WTC11 (cell line): ENCODE measurements at regions not wholly inside any gene's neighbourhood (a gene's known extent, or its start where the extent isn't known, plus 50 kb on each side); places are given as distances from the start of the nearest gene placed in this dataset.

ENCODE experiments used
- ATAC-seq: fragments of 200-7000 bp; cut with Tn5 transposase; 2 replicates; pipeline ENCODE4 v1.10.0; 2021; ENCODE audit warnings: mild to moderate bottlenecking, moderate library complexity
- CTCF ChIA-PET: fragments of 300-600 bp; sonication (Branson Sonifier 250); formaldehyde crosslinking; loops from one replicate; lab custom pipeline; 2021; ENCODE audit warnings: antibody characterized with exemption; lab: Charles Lee
- POLR2A ChIA-PET: fragments of 350-600 bp; sonication (Branson Sonifier 250); formaldehyde crosslinking; loops from one replicate; lab custom pipeline; 2021; ENCODE audit warnings: antibody characterized with exemption; lab: Charles Lee
- DNase-seq: peaks from one replicate; pipeline ENCODE4 v3.0.0; 2021; ENCODE audit warnings: low spot score
- H3K27ac Mint-ChIP-seq: 2 replicates; pipeline ENCODE4 v1.8.0; 2021; ENCODE audit warnings: mixed read lengths
- H3K27me3 Mint-ChIP-seq: 2 replicates; pipeline ENCODE4 v1.8.0; 2021; ENCODE audit warnings: low read depth, mild to moderate bottlenecking, moderate library complexity, mixed read lengths
- H3K36me3 Mint-ChIP-seq: 2 replicates; pipeline ENCODE4 v1.8.0; 2021; ENCODE audit warnings: mixed read lengths
- H3K4me1 Mint-ChIP-seq: 2 replicates; pipeline ENCODE4 v1.8.0; 2022; ENCODE audit warnings: mixed read lengths
- H3K4me3 Mint-ChIP-seq: 2 replicates; pipeline ENCODE4 v1.8.0; 2021; ENCODE audit warnings: mild to moderate bottlenecking, moderate library complexity, mixed read lengths
- H3K9me3 Mint-ChIP-seq: 2 replicates; pipeline ENCODE4 v1.8.0; 2021; ENCODE audit warnings: mixed read lengths
- ELF4 ChIP-seq: sonication (generic); formaldehyde crosslinking; IDR thresholded peaks from 2 replicates; pipeline ENCODE4 v1.8.1; 2022; ENCODE audit warnings: low read depth, mild to moderate bottlenecking, moderate library complexity, missing genetic modification reagents
- JUN ChIP-seq: sonication (generic); formaldehyde crosslinking; IDR thresholded peaks from 2 replicates; pipeline ENCODE4 v1.8.0; 2023; ENCODE audit warnings: mild to moderate bottlenecking, missing genetic modification reagents
- OVOL2 ChIP-seq: fragments of 250-450 bp; sonication (Bioruptor Pico); IDR thresholded peaks from 2 replicates; pipeline ENCODE4 v1.9.0; 2021; ENCODE audit warnings: mild to moderate bottlenecking, borderline replicate concordance
- RELA ChIP-seq: sonication (generic); formaldehyde crosslinking; IDR thresholded peaks from 2 replicates; pipeline ENCODE4 v1.8.1; 2022; ENCODE audit warnings: missing genetic modification reagents, mild to moderate bottlenecking, borderline replicate concordance
- RORB ChIP-seq: fragments of 250-450 bp; sonication (Bioruptor Pico); IDR thresholded peaks from 2 replicates; pipeline ENCODE4 v1.9.0; 2021; ENCODE audit warnings: mild to moderate bottlenecking
- ZBTB21 ChIP-seq: sonication (generic); formaldehyde crosslinking; IDR thresholded peaks from 2 replicates; pipeline ENCODE4 v1.8.1; 2023; ENCODE audit warnings: mild to moderate bottlenecking, missing genetic modification reagents, borderline replicate concordance
- ZNF416 ChIP-seq: fragments of 250-450 bp; sonication (Bioruptor Pico); IDR thresholded peaks from 2 replicates; pipeline ENCODE4 v1.9.0; 2021; ENCODE audit warnings: mild to moderate bottlenecking, inconsistent platforms
- ZNF671 ChIP-seq: fragments of 250-450 bp; sonication (Bioruptor Pico); IDR thresholded peaks from 2 replicates; pipeline ENCODE4 v1.8.0; 2021; ENCODE audit warnings: mild to moderate bottlenecking
- TF ChIP-seq, protein P1 (sequence below): fragments of 250-450 bp; sonication (Bioruptor Pico); IDR thresholded peaks from 2 replicates; pipeline ENCODE4 v1.9.0; 2021; ENCODE audit warnings: moderate library complexity, mild to moderate bottlenecking, inconsistent platforms, borderline replicate concordance
- TF ChIP-seq, protein P2 (sequence below): sonication (generic); formaldehyde crosslinking; conservative IDR thresholded peaks from 2 replicates; pipeline ENCODE4 v1.8.1; 2022; ENCODE audit warnings: mild to moderate bottlenecking, missing genetic modification reagents
- TF ChIP-seq, protein P3 (sequence below): sonication (generic); formaldehyde crosslinking; IDR thresholded peaks from 2 replicates; pipeline ENCODE4 v1.8.0; 2023; ENCODE audit warnings: missing genetic modification reagents, mild to moderate bottlenecking, borderline replicate concordance
- TF ChIP-seq, protein P4 (sequence below): sonication (generic); formaldehyde crosslinking; IDR thresholded peaks from 2 replicates; pipeline ENCODE4 v1.8.0; 2022; ENCODE audit warnings: mild to moderate bottlenecking, missing genetic modification reagents
- TF ChIP-seq, protein P5 (sequence below): sonication (generic); formaldehyde crosslinking; IDR thresholded peaks from 2 replicates; pipeline ENCODE4 v1.8.1; 2023; ENCODE audit warnings: mild to moderate bottlenecking, missing genetic modification reagents
- TF ChIP-seq, protein P6 (sequence below): sonication (generic); formaldehyde crosslinking; IDR thresholded peaks from 2 replicates; pipeline ENCODE4 v1.8.1; 2022; ENCODE audit warnings: low read depth, mild to moderate bottlenecking, moderate library complexity, missing genetic modification reagents, borderline replicate concordance
- TF ChIP-seq, protein P7 (sequence below): sonication (generic); formaldehyde crosslinking; IDR thresholded peaks from 2 replicates; pipeline ENCODE4 v1.8.0; 2022; ENCODE audit warnings: mild to moderate bottlenecking, missing genetic modification reagents
- TF ChIP-seq, protein P8 (sequence below): sonication (generic); formaldehyde crosslinking; IDR thresholded peaks from 2 replicates; pipeline ENCODE4 v1.8.1; 2023; ENCODE audit warnings: mild to moderate bottlenecking, missing genetic modification reagents, borderline replicate concordance

DNA sequence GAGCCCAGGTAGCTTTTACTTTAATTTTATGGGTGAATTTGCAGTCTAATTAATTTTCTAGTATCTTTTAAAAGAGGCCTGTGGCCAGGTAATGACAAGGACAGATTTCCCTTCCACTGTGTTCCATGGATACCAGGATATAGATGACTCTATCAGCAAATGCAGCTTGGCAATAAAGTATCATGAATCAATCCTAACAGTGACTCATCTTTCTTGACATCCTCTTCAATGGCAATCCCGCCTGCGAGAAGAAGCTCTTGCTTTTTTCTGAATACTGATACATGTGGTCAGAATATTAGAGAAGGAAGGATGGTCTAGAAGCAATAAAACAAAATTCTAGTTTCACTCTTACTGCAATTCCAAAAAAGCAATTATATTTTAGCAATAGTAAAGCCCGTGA lies 267.8 kb downstream of the DTHD1 start:
- H3K4me3 Mint-ChIP-seq, result no peak overlapping the region
- no peaks in the 10 kb centered on the region for H3K9me3 Mint-ChIP-seq
- ChIA-PET CTCF (no interaction called here), POLR2A (no interaction called here)
- TF ChIP-seq OVOL2 (CRISPR knock-in tag) (no peak), ZBTB21 (CRISPR knock-in tag) (no peak), RORB (CRISPR knock-in tag) (no peak)
- no peak overlapping the region for H3K27ac Mint-ChIP-seq
- no peaks in the 10 kb centered on the region for H3K36me3 Mint-ChIP-seq
- no peaks in the 10 kb centered on the region for H3K27me3 Mint-ChIP-seq
- ATAC-seq (no peak), DNase-seq (no peak)
- peaks cover 16% of the 10 kb centered on the region for H3K4me1 Mint-ChIP-seq

DNA sequence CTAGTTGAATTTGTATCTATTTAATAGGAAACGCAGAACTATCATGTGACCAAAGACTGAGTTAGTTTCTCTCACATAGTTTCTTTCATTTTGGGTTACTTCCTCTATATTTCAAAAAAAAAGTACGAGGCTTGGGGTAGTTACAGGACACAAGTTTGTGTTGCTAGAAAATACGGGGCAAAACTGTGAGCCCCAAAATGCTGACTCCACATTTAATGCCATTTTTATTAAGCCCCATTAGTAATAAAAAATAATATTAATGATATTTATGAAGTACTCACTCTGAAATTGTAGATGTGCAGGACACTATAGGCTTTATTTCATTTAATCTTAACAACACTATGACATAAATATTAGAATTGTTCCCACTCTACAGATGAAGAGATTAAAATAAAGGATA lies 268.6 kb downstream of the DTHD1 start:
- ATAC-seq (no peak), DNase-seq (no peak)
- CTCF ChIA-PET, result no interaction called here
- Mint-ChIP-seq H3K27me3 (no peaks in the 10 kb centered on the region; the same call in 1 of the 2 replicates), H3K4me1 (peaks cover 20% of the 10 kb centered on the region), H3K36me3 (no peaks in the 10 kb centered on the region), H3K4me3 (no peak overlapping the region), H3K9me3 (no peaks in the 10 kb centered on the region)
- POLR2A ChIA-PET, result no interaction called here
- TF ChIP-seq, protein P1, sequence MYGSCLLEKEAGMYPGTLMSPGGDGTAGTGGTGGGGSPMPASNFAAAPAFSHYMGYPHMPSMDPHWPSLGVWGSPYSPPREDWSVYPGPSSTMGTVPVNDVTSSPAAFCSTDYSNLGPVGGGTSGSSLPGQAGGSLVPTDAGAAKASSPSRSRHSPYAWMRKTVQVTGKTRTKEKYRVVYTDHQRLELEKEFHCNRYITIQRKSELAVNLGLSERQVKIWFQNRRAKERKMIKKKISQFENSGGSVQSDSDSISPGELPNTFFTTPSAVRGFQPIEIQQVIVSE (CRISPR knock-in tag), result no peak
- TF ChIP-seq, protein P2, sequence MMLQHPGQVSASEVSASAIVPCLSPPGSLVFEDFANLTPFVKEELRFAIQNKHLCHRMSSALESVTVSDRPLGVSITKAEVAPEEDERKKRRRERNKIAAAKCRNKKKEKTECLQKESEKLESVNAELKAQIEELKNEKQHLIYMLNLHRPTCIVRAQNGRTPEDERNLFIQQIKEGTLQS, result no peak
- TF ChIP-seq, all 79 proteins: peak for 0
- H3K27ac Mint-ChIP-seq, result no peak overlapping the region

DNA sequence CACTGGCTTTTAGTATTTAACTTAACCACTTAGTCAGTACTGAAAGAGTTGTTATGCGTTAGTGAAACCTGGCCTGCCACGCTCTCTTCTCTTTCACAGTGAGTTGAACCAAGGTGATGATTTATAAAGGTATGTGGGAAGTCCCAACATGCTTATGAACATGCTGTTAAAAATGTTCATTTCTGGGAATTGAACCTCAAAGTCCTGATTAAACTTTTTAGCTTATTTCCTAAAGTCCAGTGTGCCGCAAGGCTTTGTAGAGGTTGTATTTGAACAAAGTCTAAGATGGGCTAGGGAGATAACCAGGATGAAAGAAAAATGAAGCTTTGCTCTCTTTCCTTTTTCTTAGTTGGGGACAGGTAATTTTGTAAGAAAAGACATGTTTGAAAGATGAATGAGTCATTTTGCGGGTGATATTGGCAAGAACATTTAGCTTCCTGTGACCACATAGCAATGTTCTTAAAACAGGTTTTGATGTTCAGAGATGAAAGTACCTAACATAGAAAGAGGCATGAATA lies 270.3 kb downstream of the DTHD1 start:
- peaks cover 27% of the 10 kb centered on the region for H3K4me1 Mint-ChIP-seq
- no peaks in the 10 kb centered on the region; the same call in 1 of the 2 replicates for H3K27me3 Mint-ChIP-seq
- H3K4me3 Mint-ChIP-seq, result no peak overlapping the region
- ChIA-PET POLR2A (no interaction called here), CTCF (no interaction called here)
- peak; percentile 91 for ATAC-seq
- no peak for DNase-seq
- peak overlapping the region; percentile 78; the same call in 1 of the 2 replicates for H3K27ac Mint-ChIP-seq
- no peaks in the 10 kb centered on the region for H3K9me3 Mint-ChIP-seq
- no peaks in the 10 kb centered on the region for H3K36me3 Mint-ChIP-seq
- TF ChIP-seq, protein P3, sequence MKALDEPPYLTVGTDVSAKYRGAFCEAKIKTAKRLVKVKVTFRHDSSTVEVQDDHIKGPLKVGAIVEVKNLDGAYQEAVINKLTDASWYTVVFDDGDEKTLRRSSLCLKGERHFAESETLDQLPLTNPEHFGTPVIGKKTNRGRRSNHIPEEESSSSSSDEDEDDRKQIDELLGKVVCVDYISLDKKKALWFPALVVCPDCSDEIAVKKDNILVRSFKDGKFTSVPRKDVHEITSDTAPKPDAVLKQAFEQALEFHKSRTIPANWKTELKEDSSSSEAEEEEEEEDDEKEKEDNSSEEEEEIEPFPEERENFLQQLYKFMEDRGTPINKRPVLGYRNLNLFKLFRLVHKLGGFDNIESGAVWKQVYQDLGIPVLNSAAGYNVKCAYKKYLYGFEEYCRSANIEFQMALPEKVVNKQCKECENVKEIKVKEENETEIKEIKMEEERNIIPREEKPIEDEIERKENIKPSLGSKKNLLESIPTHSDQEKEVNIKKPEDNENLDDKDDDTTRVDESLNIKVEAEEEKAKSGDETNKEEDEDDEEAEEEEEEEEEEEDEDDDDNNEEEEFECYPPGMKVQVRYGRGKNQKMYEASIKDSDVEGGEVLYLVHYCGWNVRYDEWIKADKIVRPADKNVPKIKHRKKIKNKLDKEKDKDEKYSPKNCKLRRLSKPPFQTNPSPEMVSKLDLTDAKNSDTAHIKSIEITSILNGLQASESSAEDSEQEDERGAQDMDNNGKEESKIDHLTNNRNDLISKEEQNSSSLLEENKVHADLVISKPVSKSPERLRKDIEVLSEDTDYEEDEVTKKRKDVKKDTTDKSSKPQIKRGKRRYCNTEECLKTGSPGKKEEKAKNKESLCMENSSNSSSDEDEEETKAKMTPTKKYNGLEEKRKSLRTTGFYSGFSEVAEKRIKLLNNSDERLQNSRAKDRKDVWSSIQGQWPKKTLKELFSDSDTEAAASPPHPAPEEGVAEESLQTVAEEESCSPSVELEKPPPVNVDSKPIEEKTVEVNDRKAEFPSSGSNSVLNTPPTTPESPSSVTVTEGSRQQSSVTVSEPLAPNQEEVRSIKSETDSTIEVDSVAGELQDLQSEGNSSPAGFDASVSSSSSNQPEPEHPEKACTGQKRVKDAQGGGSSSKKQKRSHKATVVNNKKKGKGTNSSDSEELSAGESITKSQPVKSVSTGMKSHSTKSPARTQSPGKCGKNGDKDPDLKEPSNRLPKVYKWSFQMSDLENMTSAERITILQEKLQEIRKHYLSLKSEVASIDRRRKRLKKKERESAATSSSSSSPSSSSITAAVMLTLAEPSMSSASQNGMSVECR, result no peak
- TF ChIP-seq, protein P4, sequence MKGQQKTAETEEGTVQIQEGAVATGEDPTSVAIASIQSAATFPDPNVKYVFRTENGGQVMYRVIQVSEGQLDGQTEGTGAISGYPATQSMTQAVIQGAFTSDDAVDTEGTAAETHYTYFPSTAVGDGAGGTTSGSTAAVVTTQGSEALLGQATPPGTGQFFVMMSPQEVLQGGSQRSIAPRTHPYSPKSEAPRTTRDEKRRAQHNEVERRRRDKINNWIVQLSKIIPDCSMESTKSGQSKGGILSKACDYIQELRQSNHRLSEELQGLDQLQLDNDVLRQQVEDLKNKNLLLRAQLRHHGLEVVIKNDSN (CRISPR knock-in tag), result no peak
- TF ChIP-seq RELA (CRISPR knock-in tag) (no peak), JUN (CRISPR knock-in tag) (no peak), ZNF416 (CRISPR knock-in tag) (no peak), ELF4 (no peak), ZNF671 (CRISPR knock-in tag) (no peak)
- TF ChIP-seq, protein P5, sequence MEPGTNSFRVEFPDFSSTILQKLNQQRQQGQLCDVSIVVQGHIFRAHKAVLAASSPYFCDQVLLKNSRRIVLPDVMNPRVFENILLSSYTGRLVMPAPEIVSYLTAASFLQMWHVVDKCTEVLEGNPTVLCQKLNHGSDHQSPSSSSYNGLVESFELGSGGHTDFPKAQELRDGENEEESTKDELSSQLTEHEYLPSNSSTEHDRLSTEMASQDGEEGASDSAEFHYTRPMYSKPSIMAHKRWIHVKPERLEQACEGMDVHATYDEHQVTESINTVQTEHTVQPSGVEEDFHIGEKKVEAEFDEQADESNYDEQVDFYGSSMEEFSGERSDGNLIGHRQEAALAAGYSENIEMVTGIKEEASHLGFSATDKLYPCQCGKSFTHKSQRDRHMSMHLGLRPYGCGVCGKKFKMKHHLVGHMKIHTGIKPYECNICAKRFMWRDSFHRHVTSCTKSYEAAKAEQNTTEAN, result no peak
- TF ChIP-seq, protein P6, sequence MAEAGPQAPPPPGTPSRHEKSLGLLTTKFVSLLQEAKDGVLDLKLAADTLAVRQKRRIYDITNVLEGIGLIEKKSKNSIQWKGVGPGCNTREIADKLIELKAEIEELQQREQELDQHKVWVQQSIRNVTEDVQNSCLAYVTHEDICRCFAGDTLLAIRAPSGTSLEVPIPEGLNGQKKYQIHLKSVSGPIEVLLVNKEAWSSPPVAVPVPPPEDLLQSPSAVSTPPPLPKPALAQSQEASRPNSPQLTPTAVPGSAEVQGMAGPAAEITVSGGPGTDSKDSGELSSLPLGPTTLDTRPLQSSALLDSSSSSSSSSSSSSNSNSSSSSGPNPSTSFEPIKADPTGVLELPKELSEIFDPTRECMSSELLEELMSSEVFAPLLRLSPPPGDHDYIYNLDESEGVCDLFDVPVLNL (CRISPR knock-in tag), result no peak
- TF ChIP-seq, protein P7, sequence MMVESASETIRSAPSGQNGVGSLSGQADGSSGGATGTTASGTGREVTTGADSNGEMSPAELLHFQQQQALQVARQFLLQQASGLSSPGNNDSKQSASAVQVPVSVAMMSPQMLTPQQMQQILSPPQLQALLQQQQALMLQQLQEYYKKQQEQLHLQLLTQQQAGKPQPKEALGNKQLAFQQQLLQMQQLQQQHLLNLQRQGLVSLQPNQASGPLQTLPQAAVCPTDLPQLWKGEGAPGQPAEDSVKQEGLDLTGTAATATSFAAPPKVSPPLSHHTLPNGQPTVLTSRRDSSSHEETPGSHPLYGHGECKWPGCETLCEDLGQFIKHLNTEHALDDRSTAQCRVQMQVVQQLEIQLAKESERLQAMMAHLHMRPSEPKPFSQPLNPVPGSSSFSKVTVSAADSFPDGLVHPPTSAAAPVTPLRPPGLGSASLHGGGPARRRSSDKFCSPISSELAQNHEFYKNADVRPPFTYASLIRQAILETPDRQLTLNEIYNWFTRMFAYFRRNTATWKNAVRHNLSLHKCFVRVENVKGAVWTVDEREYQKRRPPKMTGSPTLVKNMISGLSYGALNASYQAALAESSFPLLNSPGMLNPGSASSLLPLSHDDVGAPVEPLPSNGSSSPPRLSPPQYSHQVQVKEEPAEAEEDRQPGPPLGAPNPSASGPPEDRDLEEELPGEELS (CRISPR knock-in tag), result no peak
- TF ChIP-seq, protein P8, sequence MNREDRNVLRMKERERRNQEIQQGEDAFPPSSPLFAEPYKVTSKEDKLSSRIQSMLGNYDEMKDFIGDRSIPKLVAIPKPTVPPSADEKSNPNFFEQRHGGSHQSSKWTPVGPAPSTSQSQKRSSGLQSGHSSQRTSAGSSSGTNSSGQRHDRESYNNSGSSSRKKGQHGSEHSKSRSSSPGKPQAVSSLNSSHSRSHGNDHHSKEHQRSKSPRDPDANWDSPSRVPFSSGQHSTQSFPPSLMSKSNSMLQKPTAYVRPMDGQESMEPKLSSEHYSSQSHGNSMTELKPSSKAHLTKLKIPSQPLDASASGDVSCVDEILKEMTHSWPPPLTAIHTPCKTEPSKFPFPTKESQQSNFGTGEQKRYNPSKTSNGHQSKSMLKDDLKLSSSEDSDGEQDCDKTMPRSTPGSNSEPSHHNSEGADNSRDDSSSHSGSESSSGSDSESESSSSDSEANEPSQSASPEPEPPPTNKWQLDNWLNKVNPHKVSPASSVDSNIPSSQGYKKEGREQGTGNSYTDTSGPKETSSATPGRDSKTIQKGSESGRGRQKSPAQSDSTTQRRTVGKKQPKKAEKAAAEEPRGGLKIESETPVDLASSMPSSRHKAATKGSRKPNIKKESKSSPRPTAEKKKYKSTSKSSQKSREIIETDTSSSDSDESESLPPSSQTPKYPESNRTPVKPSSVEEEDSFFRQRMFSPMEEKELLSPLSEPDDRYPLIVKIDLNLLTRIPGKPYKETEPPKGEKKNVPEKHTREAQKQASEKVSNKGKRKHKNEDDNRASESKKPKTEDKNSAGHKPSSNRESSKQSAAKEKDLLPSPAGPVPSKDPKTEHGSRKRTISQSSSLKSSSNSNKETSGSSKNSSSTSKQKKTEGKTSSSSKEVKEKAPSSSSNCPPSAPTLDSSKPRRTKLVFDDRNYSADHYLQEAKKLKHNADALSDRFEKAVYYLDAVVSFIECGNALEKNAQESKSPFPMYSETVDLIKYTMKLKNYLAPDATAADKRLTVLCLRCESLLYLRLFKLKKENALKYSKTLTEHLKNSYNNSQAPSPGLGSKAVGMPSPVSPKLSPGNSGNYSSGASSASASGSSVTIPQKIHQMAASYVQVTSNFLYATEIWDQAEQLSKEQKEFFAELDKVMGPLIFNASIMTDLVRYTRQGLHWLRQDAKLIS (CRISPR knock-in tag), result no peak
